ENCODE measurements at regions not wholly inside any gene's neighbourhood (a gene's known extent, or its start where the extent isn't known, plus 50 kb on each side); places are given as distances from the start of the nearest gene placed in this dataset.
"Not testable (repeated sequence)": the region's sequence is repeated elsewhere in the genome, so short reads cannot be mapped to it uniquely, and the experiment has no call there.

DNA sequence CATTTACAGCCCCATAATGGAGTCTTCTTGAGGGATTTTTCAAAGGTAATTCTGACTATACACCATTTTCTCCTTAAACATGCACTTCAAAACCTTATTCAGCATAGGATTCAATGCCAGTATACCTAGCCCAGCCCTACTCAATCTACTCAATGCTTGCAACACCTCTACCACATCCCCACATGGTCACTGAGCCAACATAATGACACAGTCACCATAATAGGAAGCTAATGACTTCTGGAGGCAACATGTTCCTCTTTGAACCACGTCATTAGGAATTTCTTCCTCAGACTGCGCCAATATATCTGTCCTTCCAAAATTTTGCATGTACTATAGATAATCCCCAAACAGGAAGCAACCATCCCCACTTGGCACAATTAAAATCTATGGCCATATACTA is 153.9 kb upstream of the SETMAR start:
- no peak for DNase-seq (ENCODE audit: low spot score)

- no peak for DNase-seq (ENCODE audit: low spot score)
Observed at GRCh38 chr3:4150816-4151215, 152.4 kb upstream of the SETMAR start.

GRCh38 chr3:4151859-4152258 is 151.3 kb upstream of the SETMAR start:
- no peak for DNase-seq (ENCODE audit: low spot score)

DNA sequence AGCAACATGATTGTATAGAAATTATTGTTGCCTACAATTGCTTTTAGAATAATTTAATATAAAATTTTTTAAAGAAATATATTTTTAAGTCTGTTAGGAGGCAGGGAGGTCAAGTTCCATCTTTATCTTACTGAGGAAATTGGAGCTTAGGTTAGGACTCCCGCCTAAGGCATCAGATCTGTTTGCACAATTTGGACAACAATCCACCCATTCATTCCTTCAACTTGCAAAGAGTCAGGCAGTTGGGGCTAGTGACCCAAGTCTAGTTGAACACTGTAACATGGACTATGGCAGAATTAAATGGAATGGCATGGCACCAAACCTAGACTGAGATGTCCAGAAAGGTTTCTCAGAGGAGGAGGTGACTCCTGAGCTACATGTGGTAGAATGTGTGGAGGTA is 149.4 kb upstream of the SETMAR start:
- no peak for DNase-seq (ENCODE audit: low spot score)

DNA sequence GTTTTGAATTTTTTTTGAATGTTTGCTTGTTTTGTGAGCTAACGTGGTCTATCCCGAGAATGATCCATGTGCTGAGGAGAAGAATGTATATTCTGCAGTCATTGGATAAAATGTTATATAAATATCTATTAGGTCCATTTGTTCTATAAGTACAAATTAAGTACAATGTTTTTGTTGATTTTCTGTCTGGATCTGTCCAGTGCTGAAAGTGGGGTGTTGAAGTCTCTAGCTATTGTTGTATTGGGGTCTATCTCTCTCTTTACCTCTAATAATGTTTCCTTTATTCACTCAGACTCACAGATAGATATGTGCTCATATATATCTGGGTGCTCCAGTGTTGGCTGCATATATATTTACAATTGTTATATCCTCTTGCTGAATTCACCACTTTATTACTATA is 144.8 kb upstream of the SETMAR start:
- DNase-seq (ENCODE audit: low spot score), result no peak

GRCh38 chr3:4162096-4162495 is 141.1 kb upstream of the SETMAR start:
- no peak for DNase-seq (ENCODE audit: low spot score)

DNA sequence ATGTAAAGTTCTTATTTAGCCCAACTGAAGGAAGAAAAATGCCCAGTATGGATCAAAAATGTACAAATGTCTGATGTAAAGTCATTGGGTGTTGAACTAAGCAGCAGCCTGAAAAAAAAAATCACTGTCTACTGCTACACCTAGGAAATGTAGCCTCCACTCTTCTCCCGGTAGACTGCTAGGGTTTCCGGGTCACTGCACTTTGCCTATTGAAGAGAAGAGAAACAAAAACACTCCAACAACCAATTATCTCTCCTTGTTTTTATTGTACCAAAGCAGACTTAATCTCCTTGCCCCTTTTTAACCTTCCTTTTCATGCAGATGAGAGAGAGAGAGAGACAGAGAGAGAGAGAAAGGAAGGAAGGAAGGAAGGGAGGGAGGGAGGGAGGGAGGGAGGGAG is 140.2 kb upstream of the SETMAR start:
- no peak for DNase-seq (ENCODE audit: low spot score)

- DNase-seq (ENCODE audit: low spot score), result no peak
Observed at GRCh38 chr3:4166540-4166939, 136.6 kb upstream of the SETMAR start.

- not testable (repeated sequence) for DNase-seq (ENCODE audit: low spot score)
Observed at GRCh38 chr3:4167230-4167629, 135.9 kb upstream of the SETMAR start.

GRCh38 chr3:4174791-4175190 is 128.4 kb upstream of the SETMAR start:
- DNase-seq (ENCODE audit: low spot score), result no peak

DNA sequence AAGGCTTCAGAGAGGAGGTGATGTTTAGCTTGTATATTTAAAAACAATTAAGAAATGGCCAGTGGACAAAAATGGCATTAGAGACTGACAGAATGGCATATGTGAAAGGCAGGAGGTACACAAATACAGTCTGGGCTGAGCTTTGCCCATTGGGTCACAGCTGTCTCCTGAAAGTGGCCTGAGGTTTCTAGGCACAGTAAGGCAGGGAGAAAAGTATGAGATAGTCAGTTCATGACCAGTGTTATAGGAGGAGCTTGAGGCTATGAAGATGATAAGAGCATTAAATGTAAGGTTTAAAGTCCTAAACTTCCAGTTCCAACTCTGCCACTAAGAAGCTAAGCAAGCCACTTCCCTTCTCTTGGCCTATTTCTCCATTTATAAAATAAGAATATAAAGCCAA is 111.2 kb upstream of the SETMAR start:
- DNase-seq (ENCODE audit: low spot score), result no peak

- DNase-seq (ENCODE audit: low spot score), result no peak
Observed at GRCh38 chr3:4195006-4195405, 108.2 kb upstream of the SETMAR start.

DNA sequence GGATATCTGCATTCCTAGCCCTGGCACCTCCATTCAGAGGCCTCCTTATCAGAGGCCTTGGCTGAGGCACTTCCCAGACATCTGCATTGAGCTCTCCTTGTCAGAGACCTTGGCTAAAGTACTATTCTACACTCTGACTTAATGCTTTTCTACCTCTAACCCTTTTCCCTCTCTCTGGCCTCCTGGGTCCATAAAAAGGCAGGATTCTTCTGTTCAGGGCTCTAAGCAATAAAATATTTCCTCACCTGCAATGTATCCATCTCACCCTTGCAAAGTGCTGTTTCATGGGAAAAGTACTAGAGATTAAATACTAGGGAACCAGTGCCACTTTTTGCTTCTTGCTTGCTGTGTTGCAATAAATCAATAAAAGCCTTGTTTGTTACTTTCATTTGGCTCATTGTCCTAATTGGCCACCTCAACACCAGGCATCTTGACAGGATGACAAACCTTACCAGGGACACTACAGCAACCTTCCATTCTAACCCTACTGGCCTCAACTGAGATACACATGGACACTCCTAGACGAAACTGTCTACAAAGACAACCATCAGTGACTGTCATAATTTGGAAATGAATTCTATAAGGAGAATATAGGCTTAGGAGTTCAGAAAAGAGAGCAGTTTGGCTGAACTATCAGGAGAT is 106.5 kb upstream of the SETMAR start:
- DNase-seq (ENCODE audit: low spot score), result no peak

GRCh38 chr3:4197670-4198069 is 105.5 kb upstream of the SETMAR start:
- DNase-seq (ENCODE audit: low spot score), result no peak

- DNase-seq (ENCODE audit: low spot score), result no peak
Observed at GRCh38 chr3:4198491-4198890, 104.7 kb upstream of the SETMAR start.

DNA sequence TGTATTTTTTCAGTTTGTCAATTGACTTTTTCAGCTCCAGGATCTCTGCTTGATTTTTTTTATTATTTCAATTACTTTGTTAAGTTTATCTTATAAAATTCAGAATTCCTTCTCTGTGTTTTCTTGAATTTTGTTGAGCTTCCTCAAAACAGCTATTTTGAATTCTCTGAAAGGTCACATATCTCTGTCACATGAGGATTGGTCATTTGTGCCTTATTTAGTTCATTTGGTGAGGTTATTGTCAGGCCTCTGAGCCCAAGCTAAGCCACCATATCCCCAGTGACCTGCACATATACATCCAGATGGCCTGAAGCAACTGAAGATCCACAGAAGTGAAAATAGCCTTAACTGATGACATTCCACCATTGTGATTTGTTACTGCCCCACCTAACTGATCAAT is 98.4 kb upstream of the SETMAR start:
- not testable (repeated sequence) for DNase-seq (ENCODE audit: low spot score)

DNA sequence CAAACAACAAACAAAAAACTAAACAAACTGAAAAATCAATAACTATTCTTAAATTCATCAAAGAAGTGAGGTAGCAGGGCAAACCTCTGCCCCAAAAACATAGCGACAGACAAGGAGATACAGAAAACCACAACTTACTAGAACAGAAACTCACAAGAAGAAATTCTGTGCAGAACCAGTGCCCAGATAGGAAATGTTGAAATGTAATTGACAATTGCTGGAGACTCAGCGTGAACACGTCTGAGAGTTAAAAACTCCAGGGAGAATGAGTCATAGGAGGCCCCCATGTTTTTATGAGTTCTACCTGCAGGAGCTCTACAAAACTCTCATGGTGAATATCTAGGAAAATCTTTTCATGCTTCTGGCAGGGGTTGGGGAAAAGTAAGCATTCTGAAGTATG is 95.5 kb upstream of the SETMAR start:
- DNase-seq (ENCODE audit: low spot score), result no peak

- no peak for DNase-seq (ENCODE audit: low spot score)
Observed at GRCh38 chr3:4208556-4208955, 94.6 kb upstream of the SETMAR start.

GRCh38 chr3:4211610-4212009 is 91.6 kb upstream of the SETMAR start:
- DNase-seq (ENCODE audit: low spot score), result no peak

DNA sequence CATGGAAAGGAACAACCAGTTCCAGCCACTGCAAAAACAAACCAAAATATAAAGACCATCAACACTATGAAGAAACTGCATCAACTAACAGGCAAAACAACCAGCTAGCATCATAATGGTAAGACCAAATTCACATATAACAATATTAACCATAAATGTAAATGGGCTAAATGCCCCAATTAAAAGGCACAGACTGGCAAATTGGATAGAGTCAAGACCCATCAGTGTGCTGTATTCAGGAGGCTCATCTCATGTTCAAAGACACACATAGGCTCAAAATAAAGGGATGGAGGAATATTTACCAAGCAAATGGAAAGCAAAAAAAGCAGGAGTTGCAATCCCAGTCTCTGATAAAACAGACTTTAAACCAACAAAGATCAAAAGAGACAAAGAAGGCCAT is 89.7 kb upstream of the SETMAR start:
- DNase-seq (ENCODE audit: low spot score), result not testable (repeated sequence)

GRCh38 chr3:4216974-4217373 is 86.2 kb upstream of the SETMAR start:
- DNase-seq (ENCODE audit: low spot score), result not testable (repeated sequence)

DNA sequence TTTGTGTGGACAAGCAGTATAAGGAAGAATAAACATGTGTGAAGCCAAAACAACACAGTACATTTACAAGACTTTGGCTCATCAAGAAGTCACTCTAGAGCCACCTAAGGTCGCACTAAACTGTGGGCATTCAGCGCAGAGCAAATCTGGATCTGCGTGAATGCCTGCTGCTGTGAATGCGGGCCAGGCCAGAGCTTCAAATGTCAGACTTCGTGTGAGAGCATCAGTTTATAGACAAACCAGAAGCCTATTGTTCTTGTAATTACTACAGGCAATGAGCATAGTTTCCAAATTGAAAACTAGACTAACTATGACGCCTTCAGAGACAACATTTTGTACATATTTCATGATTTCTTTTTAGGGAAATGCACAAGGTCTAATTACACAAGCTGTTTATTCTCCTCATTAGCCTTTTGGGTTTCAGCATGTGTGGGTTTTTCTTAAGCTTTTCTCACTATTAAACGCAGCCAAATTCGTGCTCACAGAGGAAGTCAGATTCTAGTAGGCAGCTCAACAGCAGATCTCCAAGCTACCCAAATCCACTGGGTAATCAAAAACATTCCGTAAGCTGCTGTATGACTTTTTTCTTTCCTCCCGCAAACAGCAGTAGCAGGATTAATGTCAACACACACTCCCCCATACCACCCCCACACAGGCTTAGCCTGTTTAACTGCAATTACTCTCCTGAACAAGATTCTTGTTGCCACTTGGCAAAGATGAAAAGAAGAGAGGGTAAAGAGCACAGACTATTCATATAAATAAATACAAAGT is 84.5 kb upstream of the SETMAR start:
- peak; percentile 58 for DNase-seq (ENCODE audit: low spot score)

GRCh38 chr3:4219227-4219568 is 84.0 kb upstream of the SETMAR start:
- no peak for DNase-seq (ENCODE audit: low spot score)

- DNase-seq (ENCODE audit: low spot score), result no peak
Observed at GRCh38 chr3:4220065-4220464, 83.1 kb upstream of the SETMAR start.
